ENCODE measurements at regions not wholly inside any gene's neighbourhood (a gene's known extent, or its start where the extent isn't known, plus 50 kb on each side); places are given as distances from the start of the nearest gene placed in this dataset.

GRCh38 chr2:145226901-145227300 is 707.0 kb upstream of the ZEB2 start:
- no peak for TF ChIP-seq CTCF (IDR thresholded peaks at IDR 0.05)
- no peak for DNase-seq
- ATAC-seq: no peak
- no peak overlapping the region for H3K27ac ChIP-seq
- no peaks in the 10 kb centered on the region for H3K27me3 ChIP-seq
- no peak overlapping the region for H3K4me3 ChIP-seq
- H3K9me3 ChIP-seq: no peaks in the 10 kb centered on the region
- no peaks in the 10 kb centered on the region for H3K36me3 ChIP-seq
- no peaks in the 10 kb centered on the region for H3K4me1 ChIP-seq
- intact Hi-C loops (cut with DNase I): no loop called here

- Histone ChIP-seq H3K4me1 (no peaks in the 10 kb centered on the region), H3K4me3 (no peak overlapping the region), H3K27ac (no peak overlapping the region), H3K9me3 (no peaks in the 10 kb centered on the region), H3K27me3 (no peaks in the 10 kb centered on the region), H3K36me3 (no peaks in the 10 kb centered on the region)
- intact Hi-C loops (cut with DNase I): no loop called here
- DNase-seq (no peak), ATAC-seq (no peak)
- no peak for TF ChIP-seq CTCF (IDR thresholded peaks at IDR 0.05)
Measured at GRCh38 chr2:145221516-145221915, 701.6 kb upstream of the ZEB2 start.

GRCh38 chr2:145221032-145221431 is 701.1 kb upstream of the ZEB2 start:
- H3K4me1 ChIP-seq: no peaks in the 10 kb centered on the region
- no peaks in the 10 kb centered on the region for H3K9me3 ChIP-seq
- H3K4me3 ChIP-seq: no peak overlapping the region
- no peak overlapping the region for H3K27ac ChIP-seq
- ATAC-seq: no peak
- H3K36me3 ChIP-seq: no peaks in the 10 kb centered on the region
- no peaks in the 10 kb centered on the region for H3K27me3 ChIP-seq
- DNase-seq: no peak
- intact Hi-C loops (cut with DNase I): no loop called here
- TF ChIP-seq CTCF (IDR thresholded peaks at IDR 0.05): no peak

GRCh38 chr2:145220496-145220895 is 700.6 kb upstream of the ZEB2 start:
- H3K4me3 ChIP-seq: no peak overlapping the region
- intact Hi-C loops (cut with DNase I): no loop called here
- no peaks in the 10 kb centered on the region for H3K9me3 ChIP-seq
- ATAC-seq (no peak), DNase-seq (no peak)
- H3K4me1 ChIP-seq: no peaks in the 10 kb centered on the region
- no peaks in the 10 kb centered on the region for H3K36me3 ChIP-seq
- no peak overlapping the region for H3K27ac ChIP-seq
- TF ChIP-seq CTCF (IDR thresholded peaks at IDR 0.05): no peak
- no peaks in the 10 kb centered on the region for H3K27me3 ChIP-seq

- intact Hi-C loops (cut with DNase I): no loop called here
- H3K27ac ChIP-seq: no peak overlapping the region
- peaks cover 0 to 7% of the 10 kb centered on the region in 2 donors for H3K9me3 ChIP-seq
- no peak overlapping the region for H3K4me3 ChIP-seq
- no peak for ATAC-seq
- H3K4me1 ChIP-seq: no peaks in the 10 kb centered on the region
- H3K27me3 ChIP-seq: no peaks in the 10 kb centered on the region
- H3K36me3 ChIP-seq: no peaks in the 10 kb centered on the region
- TF ChIP-seq CTCF (IDR thresholded peaks at IDR 0.05): no peak
- peak in 1 of 4 donors; percentile 2 for DNase-seq
Measured at GRCh38 chr2:145207884-145208283, 688.0 kb upstream of the ZEB2 start.

All from left lung (tissue), 4 donors.